ENCODE measurements at regions not wholly inside any gene's neighbourhood (a gene's known extent, or its start where the extent isn't known, plus 50 kb on each side); places are given as distances from the start of the nearest gene placed in this dataset.

- TF ChIP-seq, protein P1, sequence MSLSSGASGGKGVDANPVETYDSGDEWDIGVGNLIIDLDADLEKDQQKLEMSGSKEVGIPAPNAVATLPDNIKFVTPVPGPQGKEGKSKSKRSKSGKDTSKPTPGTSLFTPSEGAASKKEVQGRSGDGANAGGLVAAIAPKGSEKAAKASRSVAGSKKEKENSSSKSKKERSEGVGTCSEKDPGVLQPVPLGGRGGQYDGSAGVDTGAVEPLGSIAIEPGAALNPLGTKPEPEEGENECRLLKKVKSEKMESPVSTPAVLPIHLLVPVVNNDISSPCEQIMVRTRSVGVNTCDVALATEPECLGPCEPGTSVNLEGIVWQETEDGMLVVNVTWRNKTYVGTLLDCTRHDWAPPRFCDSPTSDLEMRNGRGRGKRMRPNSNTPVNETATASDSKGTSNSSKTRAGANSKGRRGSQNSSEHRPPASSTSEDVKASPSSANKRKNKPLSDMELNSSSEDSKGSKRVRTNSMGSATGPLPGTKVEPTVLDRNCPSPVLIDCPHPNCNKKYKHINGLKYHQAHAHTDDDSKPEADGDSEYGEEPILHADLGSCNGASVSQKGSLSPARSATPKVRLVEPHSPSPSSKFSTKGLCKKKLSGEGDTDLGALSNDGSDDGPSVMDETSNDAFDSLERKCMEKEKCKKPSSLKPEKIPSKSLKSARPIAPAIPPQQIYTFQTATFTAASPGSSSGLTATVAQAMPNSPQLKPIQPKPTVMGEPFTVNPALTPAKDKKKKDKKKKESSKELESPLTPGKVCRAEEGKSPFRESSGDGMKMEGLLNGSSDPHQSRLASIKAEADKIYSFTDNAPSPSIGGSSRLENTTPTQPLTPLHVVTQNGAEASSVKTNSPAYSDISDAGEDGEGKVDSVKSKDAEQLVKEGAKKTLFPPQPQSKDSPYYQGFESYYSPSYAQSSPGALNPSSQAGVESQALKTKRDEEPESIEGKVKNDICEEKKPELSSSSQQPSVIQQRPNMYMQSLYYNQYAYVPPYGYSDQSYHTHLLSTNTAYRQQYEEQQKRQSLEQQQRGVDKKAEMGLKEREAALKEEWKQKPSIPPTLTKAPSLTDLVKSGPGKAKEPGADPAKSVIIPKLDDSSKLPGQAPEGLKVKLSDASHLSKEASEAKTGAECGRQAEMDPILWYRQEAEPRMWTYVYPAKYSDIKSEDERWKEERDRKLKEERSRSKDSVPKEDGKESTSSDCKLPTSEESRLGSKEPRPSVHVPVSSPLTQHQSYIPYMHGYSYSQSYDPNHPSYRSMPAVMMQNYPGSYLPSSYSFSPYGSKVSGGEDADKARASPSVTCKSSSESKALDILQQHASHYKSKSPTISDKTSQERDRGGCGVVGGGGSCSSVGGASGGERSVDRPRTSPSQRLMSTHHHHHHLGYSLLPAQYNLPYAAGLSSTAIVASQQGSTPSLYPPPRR (CRISPR knock-in tag; IDR thresholded peaks at IDR 0.05; ENCODE audit: borderline replicate concordance) = no peak
- TF ChIP-seq RBFOX2 (IDR thresholded peaks at IDR 0.05; ENCODE audit: low read depth, low read length) (no peak), SETDB1 (IDR thresholded peaks at IDR 0.05; ENCODE audit: low read length) (no peak), KHSRP (IDR thresholded peaks at IDR 0.05) (no peak)
Measured at GRCh38 chr3:80096909-80097308, 329.1 kb upstream of the ROBO1 start (continued).

GRCh38 chr3:80094589-80094988, 326.8 kb upstream of the ROBO1 start:
- in situ Hi-C loops (cut with MboI) = no loop called here
- no peaks in the 10 kb centered on the region for H3K9me1 ChIP-seq (ENCODE audit: control insufficient read depth, insufficient read depth, low read length)
- no peak overlapping the region for H2AFZ ChIP-seq (ENCODE audit: low read depth, low read length)
- H3K4me1 ChIP-seq (replicated peaks in 1 of 2; ENCODE audit: control insufficient read depth in 2 of 2, insufficient read depth in 2 of 2, low read length in 2 of 2) = no peaks in the 10 kb centered on the region
- POLR2A ChIA-PET = no interaction called here
- no peaks in the 10 kb centered on the region for H3K27me3 ChIP-seq (ENCODE audit: control insufficient read depth in 2 of 2, insufficient read depth in 2 of 2, low read length in 2 of 2)
- no TSS peak for BruUV-seq (replicated peaks)
- no peaks in the 10 kb centered on the region for H3K9me3 ChIP-seq (replicated peaks; ENCODE audit: control insufficient read depth, insufficient read depth, low read depth, low read length)
- no peak overlapping the region for H3K27ac ChIP-seq (ENCODE audit: extremely low read depth, low read depth, low read length)
- intact Hi-C loops (cut with micrococcal nuclease) = no loop called here
- DNase-seq (ENCODE audit: extremely low read depth in 1 of 4, low spot score in 3 of 4) = no peak
- no peaks in the 10 kb centered on the region for H3K36me3 ChIP-seq (ENCODE audit: control insufficient read depth, insufficient read depth, low read length)
- ATAC-seq = no peak
- H4K20me1 ChIP-seq (replicated peaks; ENCODE audit: control insufficient read depth, insufficient read depth, low read length) = no peaks in the 10 kb centered on the region
- no peak overlapping the region for H3K4me2 ChIP-seq (ENCODE audit: insufficient read depth, low read length)
- H3K4me3 ChIP-seq = no peak overlapping the region
- CTCF ChIA-PET (ENCODE audit: low intra/inter-chr PET ratio) = no interaction called here
- H3K79me2 ChIP-seq (ENCODE audit: control insufficient read depth, insufficient read depth, low read length) = no peaks in the 10 kb centered on the region
- no peak overlapping the region for H3K9ac ChIP-seq (ENCODE audit: insufficient read depth in 1 of 2, low read depth in 2 of 2, low read length in 2 of 2)
- no peak for FAIRE-seq
- TF ChIP-seq SMAD3 (CRISPR knock-in tag; conservative IDR thresholded peaks at IDR 0.05) = no peak
- no peak for TF ChIP-seq SREBF2 (CRISPR knock-in tag; IDR thresholded peaks at IDR 0.05)
- no peak for TF ChIP-seq KLF10 (CRISPR knock-in tag; IDR thresholded peaks at IDR 0.05)
- no peak for TF ChIP-seq FOXJ2 (tag; IDR thresholded peaks at IDR 0.05)
- no peak for TF ChIP-seq HIVEP1 (CRISPR knock-in tag; IDR thresholded peaks at IDR 0.05)
- no peak for TF ChIP-seq ZMIZ1 (IDR thresholded peaks at IDR 0.05; ENCODE audit: low read depth in 2 of 2, low read length in 2 of 2)
- TF ChIP-seq HMG20A (CRISPR knock-in tag; conservative IDR thresholded peaks at IDR 0.05) = no peak
- 0% methylated on average over 1 of the region's 1 CpG for WGBS (ENCODE audit: insufficient coverage, low coverage, missing lambda C conversion rate)

Measured in K562 (cell line).